DOHH2 (cell line): ENCODE measurements at regions not wholly inside any gene's neighbourhood (a gene's known extent, or its start where the extent isn't known, plus 50 kb on each side); places are given as distances from the start of the nearest gene placed in this dataset.

Experiments
- H3F3A ChIP-seq: fragments of 200-600 bp; sonication (generic), shearing (Covaris generic); 2 replicates; pipeline ENCODE4 v1.6.0; 2016; ENCODE audit warnings: antibody characterized with exemption, mild to moderate bottlenecking; ENCODE audit not compliant: control insufficient read depth, insufficient read depth
- H3K27ac ChIP-seq: fragments of 200-600 bp; sonication (generic); 2 replicates; pipeline ENCODE4 v1.5.1; 2014; ENCODE audit warnings: low read depth, mild to moderate bottlenecking, low read length, moderate library complexity
- H3K27me3 ChIP-seq: fragments of 200-600 bp; sonication (generic); 2 replicates; pipeline ENCODE4 v1.6.1; 2014; ENCODE audit warnings: mild to moderate bottlenecking, low read length, mixed read lengths; ENCODE audit not compliant: control insufficient read depth
- H3K36me3 ChIP-seq: fragments of 200-600 bp; sonication (generic); 2 replicates; pipeline ENCODE4 v1.6.1; 2014; ENCODE audit warnings: mild to moderate bottlenecking, low read length, moderate library complexity, mixed read lengths; ENCODE audit not compliant: control insufficient read depth
- H3K4me1 ChIP-seq: fragments of 200-600 bp; sonication (generic); 2 replicates; pipeline ENCODE4 v1.6.1; 2014; ENCODE audit warnings: mild to moderate bottlenecking, low read length, mixed read lengths; ENCODE audit not compliant: control insufficient read depth
- H3K4me2 ChIP-seq: fragments of 200-600 bp; sonication (generic); 2 replicates; pipeline ENCODE4 v1.6.0; 2014; ENCODE audit warnings: mild to moderate bottlenecking, low read length, moderate library complexity
- H3K4me3 ChIP-seq: fragments of 200-600 bp; sonication (generic); 2 replicates; pipeline ENCODE4 v1.5.1; 2014; ENCODE audit warnings: mild to moderate bottlenecking, low read length, mixed read lengths
- H3K79me2 ChIP-seq: fragments of 200-600 bp; sonication (generic); 2 replicates; pipeline ENCODE4 v1.6.1; 2014; ENCODE audit warnings: mild to moderate bottlenecking, low read length, mixed read lengths; ENCODE audit not compliant: control insufficient read depth
- H3K9me2 ChIP-seq: fragments of 200-600 bp; sonication (generic); replicated peaks from 2 replicates; pipeline ENCODE4 v1.6.1; 2014; ENCODE audit warnings: mild to moderate bottlenecking, low read length, mixed read lengths; ENCODE audit not compliant: control insufficient read depth
- H3K9me3 ChIP-seq: fragments of 200-600 bp; sonication (generic); 2 replicates; pipeline ENCODE4 v1.6.1; 2014; ENCODE audit warnings: antibody characterized with exemption, low read length, mixed read lengths; ENCODE audit not compliant: control insufficient read depth, insufficient read depth
- H4K20me1 ChIP-seq: fragments of 200-600 bp; sonication (generic); 2 replicates; pipeline ENCODE4 v1.6.0; 2014; ENCODE audit warnings: low read depth, mild to moderate bottlenecking, antibody characterized with exemption, low read length, moderate library complexity; ENCODE audit not compliant: control insufficient read depth, insufficient read depth
- EZH2phosphoT487 ChIP-seq: fragments of 200-600 bp; sonication (generic); IDR thresholded peaks from 2 replicates; pipeline ENCODE4 v1.6.1; 2017; ENCODE audit warnings: borderline replicate concordance, mild to moderate bottlenecking, antibody characterized with exemption, low read length, moderate library complexity, mixed read lengths
- TF ChIP-seq, protein P1 (sequence below): fragments of 200-600 bp; sonication (generic); IDR thresholded peaks from one replicate; pipeline ENCODE4 v1.5.1; 2014; ENCODE audit warnings: antibody characterized with exemption, mild to moderate bottlenecking, low read depth, low read length; ENCODE audit not compliant: poor library complexity, severe bottlenecking

DNA sequence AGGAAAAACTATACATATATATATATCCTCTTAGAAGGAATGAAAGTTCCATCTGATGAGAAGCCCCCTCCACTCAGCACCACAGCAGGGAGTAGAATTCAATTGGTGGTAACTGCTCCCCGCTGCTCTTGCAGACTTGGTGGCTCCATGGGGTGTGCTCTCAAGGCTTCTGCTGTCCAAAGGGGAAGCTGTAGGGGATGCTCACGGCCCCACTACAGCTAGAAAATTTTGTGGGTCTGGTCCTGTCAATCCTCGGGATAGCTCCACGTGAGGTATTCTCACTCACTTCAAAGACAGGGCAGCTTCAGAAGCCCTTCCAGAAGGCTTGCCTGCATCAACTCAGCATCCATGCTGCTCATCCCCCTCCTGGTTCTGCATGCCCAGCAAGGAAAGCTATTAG lies 247.2 kb downstream of the CETN3 start:
- no peak for TF ChIP-seq EZH2phosphoT487
- TF ChIP-seq, protein P1, sequence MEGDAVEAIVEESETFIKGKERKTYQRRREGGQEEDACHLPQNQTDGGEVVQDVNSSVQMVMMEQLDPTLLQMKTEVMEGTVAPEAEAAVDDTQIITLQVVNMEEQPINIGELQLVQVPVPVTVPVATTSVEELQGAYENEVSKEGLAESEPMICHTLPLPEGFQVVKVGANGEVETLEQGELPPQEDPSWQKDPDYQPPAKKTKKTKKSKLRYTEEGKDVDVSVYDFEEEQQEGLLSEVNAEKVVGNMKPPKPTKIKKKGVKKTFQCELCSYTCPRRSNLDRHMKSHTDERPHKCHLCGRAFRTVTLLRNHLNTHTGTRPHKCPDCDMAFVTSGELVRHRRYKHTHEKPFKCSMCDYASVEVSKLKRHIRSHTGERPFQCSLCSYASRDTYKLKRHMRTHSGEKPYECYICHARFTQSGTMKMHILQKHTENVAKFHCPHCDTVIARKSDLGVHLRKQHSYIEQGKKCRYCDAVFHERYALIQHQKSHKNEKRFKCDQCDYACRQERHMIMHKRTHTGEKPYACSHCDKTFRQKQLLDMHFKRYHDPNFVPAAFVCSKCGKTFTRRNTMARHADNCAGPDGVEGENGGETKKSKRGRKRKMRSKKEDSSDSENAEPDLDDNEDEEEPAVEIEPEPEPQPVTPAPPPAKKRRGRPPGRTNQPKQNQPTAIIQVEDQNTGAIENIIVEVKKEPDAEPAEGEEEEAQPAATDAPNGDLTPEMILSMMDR: no peak
- no peak overlapping the region for H3K4me2 ChIP-seq
- no peaks in the 10 kb centered on the region for H3K9me2 ChIP-seq
- no peaks in the 10 kb centered on the region for H3K36me3 ChIP-seq
- H3K79me2 ChIP-seq: no peaks in the 10 kb centered on the region
- no peaks in the 10 kb centered on the region for H3K27me3 ChIP-seq
- no peaks in the 10 kb centered on the region for H3F3A ChIP-seq
- H4K20me1 ChIP-seq: no peaks in the 10 kb centered on the region
- no peak overlapping the region for H3K4me3 ChIP-seq
- no peaks in the 10 kb centered on the region for H3K4me1 ChIP-seq
- H3K27ac ChIP-seq: no peak overlapping the region
- no peaks in the 10 kb centered on the region for H3K9me3 ChIP-seq

DNA sequence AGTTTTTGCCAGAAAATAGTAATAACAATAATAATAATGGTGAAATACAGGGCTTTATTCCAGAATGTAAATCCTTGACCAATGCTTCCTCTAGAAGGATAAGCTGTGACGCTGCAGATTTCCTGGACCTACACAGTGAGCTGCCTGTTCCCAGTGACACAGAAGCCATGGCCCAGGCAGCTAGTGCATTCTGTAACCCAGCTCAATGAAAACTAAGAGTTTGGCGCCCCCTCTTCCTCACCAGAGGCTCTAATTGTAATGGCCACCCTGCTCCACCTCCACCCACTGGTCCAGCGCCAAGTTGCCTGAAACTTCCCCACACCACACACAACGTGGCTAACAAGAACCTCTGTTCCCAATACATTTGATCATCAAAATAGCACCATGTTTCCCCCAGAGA lies 248.1 kb downstream of the CETN3 start:
- Histone ChIP-seq H3K9me3 (no peaks in the 10 kb centered on the region), H3K4me2 (no peak overlapping the region), H3K4me1 (no peaks in the 10 kb centered on the region), H3F3A (no peaks in the 10 kb centered on the region), H3K27ac (no peak overlapping the region), H3K79me2 (no peaks in the 10 kb centered on the region), H3K9me2 (no peaks in the 10 kb centered on the region), H3K36me3 (no peaks in the 10 kb centered on the region), H4K20me1 (no peaks in the 10 kb centered on the region), H3K27me3 (no peaks in the 10 kb centered on the region), H3K4me3 (no peak overlapping the region)
- no peak for TF ChIP-seq EZH2phosphoT487
- TF ChIP-seq, protein P1: no peak

DNA sequence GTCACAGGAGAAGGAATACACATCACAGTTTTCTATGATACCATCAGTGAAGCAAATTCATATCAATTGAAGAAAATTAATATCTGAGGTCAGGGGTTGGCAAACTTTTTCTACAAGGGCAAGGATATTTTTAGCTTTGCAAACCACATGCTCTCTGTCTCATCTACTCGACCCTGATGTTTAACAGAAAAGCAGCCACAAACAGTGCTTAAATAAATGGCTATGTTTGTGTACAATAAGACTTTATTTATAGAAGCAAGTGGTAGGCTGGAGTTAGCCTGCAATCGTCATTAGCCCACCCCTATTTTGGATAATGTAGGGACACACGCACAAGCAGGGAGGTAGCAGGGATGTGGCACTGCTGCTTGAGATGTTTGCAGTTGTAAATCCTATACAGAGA lies 251.4 kb downstream of the CETN3 start:
- Histone ChIP-seq H3K27ac (no peak overlapping the region), H3K9me3 (no peaks in the 10 kb centered on the region), H3K4me3 (no peak overlapping the region), H3F3A (no peaks in the 10 kb centered on the region), H3K36me3 (no peaks in the 10 kb centered on the region), H3K79me2 (no peaks in the 10 kb centered on the region), H3K4me2 (no peak overlapping the region), H3K9me2 (no peaks in the 10 kb centered on the region), H4K20me1 (no peaks in the 10 kb centered on the region), H3K27me3 (no peaks in the 10 kb centered on the region), H3K4me1 (no peaks in the 10 kb centered on the region)
- no peak for TF ChIP-seq EZH2phosphoT487
- TF ChIP-seq, protein P1: no peak

DNA sequence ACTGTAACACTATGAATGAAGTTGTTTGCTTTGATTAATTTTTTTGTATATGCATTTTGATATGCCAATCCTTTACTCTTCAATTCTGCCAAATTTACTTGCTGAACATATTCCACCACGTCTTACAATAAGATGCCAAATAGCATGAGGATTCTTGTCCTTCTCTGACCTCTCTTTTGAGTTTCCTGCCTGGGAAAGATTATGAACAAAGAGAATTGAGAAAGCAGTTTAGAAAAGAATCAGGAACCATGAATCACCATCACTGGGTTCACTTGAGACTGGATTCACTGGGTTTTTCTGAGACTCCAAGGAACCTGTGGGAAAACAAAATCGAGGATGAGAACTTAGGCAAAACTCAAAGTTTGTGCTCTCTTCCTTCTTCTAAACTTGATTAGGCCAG lies 256.5 kb downstream of the CETN3 start:
- Histone ChIP-seq H4K20me1 (no peaks in the 10 kb centered on the region), H3K27ac (no peak overlapping the region), H3K27me3 (no peaks in the 10 kb centered on the region), H3K9me3 (no peaks in the 10 kb centered on the region), H3K79me2 (no peaks in the 10 kb centered on the region), H3K4me3 (no peak overlapping the region), H3K4me2 (no peak overlapping the region), H3F3A (no peaks in the 10 kb centered on the region), H3K9me2 (no peaks in the 10 kb centered on the region), H3K4me1 (no peaks in the 10 kb centered on the region), H3K36me3 (no peaks in the 10 kb centered on the region)
- TF ChIP-seq, protein P1: no peak
- TF ChIP-seq EZH2phosphoT487: no peak
